NCI-H2171 (cell line): ENCODE measurements at regions not wholly inside any gene's neighbourhood (a gene's known extent, or its start where the extent isn't known, plus 50 kb on each side); places are given as distances from the start of the nearest gene placed in this dataset.
"Not testable (repeated sequence)": the region's sequence is repeated elsewhere in the genome, so short reads cannot be mapped to it uniquely, and the experiment has no call there.

Experiments
- DNase-seq: peaks from one replicate; lab custom pipeline; 2025; lab: John Stamatoyannopoulos, UW

DNA sequence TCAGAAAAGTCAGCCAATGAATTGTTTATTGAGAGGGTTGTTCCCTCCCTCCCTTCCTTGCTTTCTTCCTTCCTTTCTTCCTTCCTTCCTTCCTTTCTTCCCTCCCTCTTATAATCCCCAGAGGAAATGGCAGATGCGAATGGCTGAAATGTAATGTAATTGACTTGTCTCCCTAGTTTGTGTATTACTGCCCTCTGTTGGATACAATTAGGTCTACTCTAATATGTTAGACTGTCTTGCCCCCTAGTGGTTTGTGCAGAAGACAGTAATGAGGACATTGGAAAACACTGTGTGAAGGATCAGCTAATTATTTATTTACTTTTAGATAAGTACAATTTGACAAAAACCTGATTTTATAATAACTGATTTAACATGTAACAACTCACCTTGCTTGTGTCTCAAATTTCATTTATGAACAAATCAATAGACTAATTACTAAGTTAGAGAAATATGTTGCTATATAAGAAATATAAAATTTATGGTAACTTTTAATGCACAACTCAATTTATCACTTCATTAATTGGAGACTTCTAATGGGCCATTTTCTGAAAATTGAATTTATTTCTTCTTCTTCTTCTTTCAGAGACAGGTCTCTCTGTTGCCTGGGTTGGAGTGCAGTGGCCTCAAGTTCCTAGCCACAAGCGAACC, 229.8 kb upstream of the LRIG3 start:
- DNase-seq: peak; percentile 85

- no peak for DNase-seq
These were observed 227.5 kb upstream of the LRIG3 start for GRCh38 chr12:59147791-59148190.

- DNase-seq: no peak
These were observed 222.0 kb upstream of the LRIG3 start for GRCh38 chr12:59142183-59142790.

- DNase-seq: no peak
These were observed 214.4 kb upstream of the LRIG3 start for GRCh38 chr12:59134750-59135149.

DNA sequence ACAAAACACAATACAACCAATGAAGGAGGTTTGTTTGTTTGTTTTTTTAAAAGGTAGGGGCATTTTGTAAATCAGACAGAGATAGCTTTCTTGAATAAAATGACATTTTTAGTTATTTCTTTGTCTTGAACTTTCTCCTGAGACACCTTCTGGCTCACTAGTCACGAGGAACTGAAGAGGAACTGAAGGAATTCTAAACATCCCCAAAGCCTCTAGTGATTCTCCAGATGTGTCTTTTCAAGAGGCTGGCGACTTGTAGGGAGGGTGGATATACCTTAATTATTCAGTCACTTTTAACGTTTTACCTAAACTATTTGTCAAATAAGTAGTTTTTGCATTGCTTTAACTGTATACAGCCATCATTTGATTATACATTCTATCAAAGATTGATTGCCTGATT, 211.2 kb upstream of the LRIG3 start:
- DNase-seq: no peak

- no peak for DNase-seq
These were observed 202.5 kb upstream of the LRIG3 start for GRCh38 chr12:59122784-59123183.

DNA sequence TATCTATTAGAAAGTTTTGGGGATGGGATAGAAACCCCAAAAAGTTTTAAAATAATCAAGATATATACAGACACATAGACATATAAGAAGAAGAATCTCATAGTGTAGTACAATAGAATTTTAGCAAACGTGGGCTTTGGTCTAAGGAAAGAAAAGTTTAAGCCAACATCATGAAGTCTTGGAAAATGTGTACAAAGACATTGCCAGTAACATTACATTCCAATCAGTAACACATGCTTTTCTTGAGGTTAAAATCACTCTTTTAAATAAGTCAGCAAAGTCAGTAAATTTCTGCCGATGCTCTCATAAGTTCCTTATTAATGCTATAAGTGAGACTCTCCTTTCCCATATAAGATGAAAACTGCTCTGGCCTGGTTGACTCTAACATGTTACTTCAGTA, 201.1 kb upstream of the LRIG3 start:
- no peak for DNase-seq

GRCh38 chr12:59119676-59120075, 199.4 kb upstream of the LRIG3 start:
- DNase-seq: no peak

DNA sequence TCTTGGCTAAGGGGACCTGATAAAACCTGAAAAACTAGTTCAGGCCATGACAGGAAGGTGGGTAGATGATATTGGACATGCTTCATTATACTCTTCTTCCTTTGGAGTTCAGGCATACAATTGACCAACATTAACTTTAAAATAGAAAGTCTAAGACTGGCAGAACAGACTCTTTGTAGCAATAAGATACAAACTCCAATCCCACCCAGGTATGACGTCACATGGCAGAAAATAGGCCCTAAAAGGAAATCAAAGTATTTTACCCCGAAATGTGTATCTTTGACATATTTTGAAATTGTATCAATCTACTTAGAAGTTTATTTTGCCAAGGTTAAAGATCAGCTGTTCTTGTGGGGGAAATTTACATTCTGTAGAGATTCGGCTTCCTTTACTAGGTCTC, 198.1 kb upstream of the LRIG3 start:
- no peak for DNase-seq

GRCh38 chr12:59115995-59116394, 195.7 kb upstream of the LRIG3 start:
- DNase-seq: no peak

- DNase-seq: no peak
These were observed 195.2 kb upstream of the LRIG3 start for GRCh38 chr12:59115526-59115925.

- DNase-seq: peak; percentile 76
These were observed 193.7 kb upstream of the LRIG3 start for GRCh38 chr12:59113831-59114615.

DNA sequence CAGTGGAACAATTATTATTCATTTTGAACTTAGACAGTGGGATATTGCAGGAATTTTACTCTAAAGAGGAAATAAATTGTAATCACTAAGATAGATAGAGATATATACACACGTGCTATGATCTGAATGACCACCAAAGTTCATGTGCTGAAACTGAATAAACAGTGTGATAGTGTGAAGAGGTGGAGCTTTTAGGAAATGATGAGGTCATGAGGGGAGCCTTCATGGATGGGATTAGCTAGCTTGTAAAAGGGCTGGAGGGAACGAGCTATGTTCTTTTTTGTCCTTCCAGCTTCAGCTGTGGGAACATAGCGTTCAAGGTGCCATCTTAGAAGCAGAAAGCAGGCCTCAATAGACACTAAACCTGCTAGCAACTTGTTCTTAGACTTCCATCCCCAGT, 191.5 kb upstream of the LRIG3 start:
- DNase-seq: no peak

DNA sequence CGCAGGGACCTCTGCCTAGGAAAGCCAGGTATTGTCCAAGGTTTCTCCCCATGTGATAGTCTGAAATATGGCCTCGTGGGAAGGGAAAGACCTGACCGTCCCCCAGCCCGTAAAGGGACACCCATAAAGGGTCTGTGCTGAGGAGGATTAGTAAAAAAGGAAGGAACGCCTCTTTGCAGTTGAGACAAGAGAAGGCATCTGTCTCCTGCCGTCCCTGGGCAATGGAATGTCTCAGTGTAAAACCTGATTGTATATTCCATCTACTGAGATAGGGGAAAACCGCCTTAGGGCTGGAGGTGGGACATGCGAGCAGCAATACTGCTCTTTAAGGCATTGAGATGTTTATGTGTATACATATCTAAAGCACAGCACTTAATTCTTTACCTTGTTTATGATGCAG, 188.2 kb upstream of the LRIG3 start:
- not testable (repeated sequence) for DNase-seq

DNA sequence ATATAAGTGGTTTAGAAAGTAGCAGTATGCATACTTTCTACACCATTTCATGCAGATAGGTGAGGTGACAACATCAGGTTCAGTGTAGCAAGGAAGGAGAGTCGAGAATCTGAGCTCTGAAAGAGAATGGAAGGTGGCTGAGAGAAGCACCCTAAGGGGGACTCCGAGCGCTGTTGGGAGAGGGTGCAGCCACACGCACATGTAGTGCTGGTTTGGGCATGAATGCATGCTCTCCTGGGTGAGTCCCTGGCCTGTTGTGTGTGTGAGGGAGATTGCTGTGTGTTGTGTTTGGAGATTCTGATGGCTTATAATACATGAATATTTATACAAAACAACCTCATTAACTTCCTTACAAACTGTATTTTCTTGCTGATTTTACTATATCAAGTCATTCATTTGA, 180.3 kb upstream of the LRIG3 start:
- DNase-seq: no peak

DNA sequence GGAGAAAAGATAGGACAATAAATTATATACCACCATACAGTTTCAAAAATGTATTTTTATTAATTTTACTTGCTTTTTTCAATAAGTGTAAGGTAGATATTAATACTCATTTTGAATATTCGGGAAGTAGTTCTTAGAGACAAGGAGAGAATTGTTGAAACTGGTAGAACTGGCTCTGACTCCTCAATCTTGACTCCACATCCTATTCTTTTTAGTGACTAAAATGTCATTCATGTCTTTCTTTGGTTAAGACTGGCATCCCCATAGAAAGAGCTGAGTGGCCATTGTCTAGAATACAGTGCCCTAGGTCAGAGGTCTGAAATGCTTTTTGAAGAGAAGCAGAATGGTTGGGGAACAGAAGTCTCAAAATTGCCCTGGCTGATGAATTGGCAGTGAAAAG, 177.6 kb upstream of the LRIG3 start:
- DNase-seq: no peak

DNA sequence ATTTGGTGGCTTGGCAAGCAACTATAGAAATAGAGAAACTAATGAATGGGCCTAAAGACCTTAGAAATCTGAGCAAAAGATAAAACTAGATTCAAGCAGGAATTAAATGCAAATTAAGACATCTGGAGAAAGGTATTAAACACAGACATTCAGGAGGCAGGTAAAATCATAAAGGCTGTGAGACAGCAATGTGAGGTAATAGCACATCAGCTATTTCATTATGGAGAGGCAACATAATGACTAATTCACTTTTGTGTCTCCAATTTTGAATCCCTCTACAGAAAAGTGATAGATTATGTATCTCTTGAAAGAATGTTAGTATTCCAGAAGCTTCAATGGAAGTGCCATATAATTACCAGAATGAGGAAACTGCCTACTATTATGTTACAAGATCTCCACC, 175.9 kb upstream of the LRIG3 start:
- no peak for DNase-seq

DNA sequence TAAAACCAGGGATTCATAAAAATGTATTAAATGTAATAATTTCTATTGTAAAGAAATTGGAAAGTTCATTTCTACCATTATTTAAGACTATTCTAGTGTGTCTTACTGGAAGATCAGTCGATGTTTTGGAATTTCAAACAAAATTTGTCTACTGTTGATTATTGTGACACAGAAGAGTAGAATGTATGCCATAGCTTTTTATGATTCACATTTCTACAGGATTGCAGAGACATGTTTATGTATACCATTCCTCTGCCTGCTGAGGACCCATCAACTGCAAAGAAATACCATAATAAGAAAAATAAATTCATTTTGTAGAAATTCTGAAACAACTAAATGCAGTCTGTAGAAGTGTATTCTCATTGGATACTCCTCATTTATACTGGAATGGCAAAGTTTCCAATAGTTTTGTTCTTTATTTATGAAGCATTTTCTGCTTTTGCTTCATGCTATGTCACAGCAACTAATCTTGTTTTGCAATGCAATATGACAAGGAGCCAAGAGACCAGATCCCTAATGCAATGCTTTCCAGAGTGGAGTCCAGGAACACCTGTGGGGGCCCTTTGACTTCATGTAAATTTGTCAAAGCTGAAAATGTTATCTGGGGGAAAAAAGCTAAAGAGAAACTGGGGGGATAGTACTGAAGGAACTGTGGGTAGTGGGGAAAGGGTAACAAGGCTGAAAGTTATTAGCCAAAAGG, 172.9 kb upstream of the LRIG3 start:
- DNase-seq: no peak

DNA sequence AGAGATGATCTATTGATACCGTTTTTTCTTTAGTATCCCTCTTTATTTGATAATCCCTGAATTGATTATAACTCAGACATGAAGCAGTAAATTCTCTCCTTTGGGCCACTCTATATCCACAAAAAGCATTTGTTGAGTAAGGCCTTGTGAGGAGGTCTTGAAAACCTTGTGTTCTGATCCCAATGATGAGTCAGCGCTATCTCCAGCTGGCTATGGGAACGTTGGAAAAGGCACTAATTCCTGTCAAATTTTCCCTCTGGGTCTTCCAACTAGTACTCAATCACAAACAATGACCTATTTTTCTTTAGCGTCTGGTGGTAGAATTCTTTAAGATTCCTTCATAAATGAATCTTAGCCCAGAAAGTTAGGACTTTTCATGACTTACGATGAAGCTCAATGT, 168.4 kb upstream of the LRIG3 start:
- DNase-seq: no peak

DNA sequence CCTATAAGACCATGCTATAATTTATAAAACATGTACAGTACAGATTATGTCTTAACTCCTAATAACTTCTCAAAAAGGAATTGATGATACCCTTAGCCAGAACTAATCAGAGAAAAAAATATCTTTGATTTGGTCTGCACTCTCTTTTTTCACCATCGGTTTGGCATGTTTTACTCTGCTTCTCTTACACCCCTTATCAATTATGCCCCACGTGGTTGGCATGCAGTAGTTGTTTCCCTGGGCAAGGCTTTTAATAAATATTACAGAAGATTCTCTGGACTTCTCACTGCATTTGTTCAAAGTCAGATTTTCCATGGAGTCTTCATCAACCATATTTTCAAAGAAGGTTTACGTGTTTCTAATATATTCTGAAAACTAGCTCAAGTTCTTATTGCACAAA, 167.4 kb upstream of the LRIG3 start:
- DNase-seq: no peak

DNA sequence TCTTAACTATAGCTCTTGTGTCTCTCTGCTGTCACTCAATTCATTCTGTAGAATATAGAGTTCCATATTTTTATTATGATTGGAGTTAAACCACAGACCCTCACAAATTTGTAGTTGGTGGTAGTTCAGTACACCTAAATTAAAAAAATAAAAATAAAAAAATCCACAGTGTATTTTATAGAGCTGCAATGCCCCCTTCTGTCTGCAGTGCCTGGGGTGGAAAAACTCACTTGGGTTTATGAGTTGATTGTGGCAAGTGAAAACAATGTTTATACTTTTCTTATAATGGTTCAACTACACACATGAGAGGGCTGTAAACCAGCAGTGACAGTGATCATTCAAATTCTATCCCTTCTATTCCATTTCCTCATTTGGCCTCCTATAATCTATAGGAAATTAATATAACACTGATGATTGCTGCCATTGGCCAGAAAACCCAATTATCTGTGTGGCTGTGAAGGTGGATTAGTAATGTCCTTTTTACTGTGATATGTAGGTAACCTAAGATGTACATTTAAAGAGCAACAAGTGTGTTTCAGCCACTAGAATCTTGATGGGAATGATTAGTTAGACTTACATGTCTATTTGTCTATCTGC, 166.9 kb upstream of the LRIG3 start:
- DNase-seq: no peak

- no peak for DNase-seq
These were observed 165.8 kb upstream of the LRIG3 start for GRCh38 chr12:59086126-59086525.
